ENCODE measurements at regions not wholly inside any gene's neighbourhood (a gene's known extent, or its start where the extent isn't known, plus 50 kb on each side); places are given as distances from the start of the nearest gene placed in this dataset.

DNA sequence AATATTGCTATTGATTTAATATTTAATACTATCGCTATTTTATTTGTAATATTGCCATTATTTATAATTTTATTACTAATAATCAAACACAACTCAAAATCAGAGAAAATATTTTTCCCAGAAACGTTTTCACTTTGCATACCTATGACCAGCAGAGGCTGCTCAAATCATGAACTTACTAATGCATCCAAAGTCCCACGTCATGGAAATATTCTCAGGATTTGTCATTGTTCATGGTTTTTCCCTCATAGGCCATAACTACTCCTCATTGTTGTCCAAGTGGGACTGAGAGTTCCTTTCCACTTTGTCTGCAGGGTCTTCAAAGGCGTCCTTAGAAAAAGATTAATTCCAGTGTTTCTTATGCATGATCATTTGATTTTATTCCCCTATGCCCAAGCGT lies 344.8 kb downstream of the THBS2 start:
- ATAC-seq (no peak), DNase-seq (no peak)
- H3K27ac ChIP-seq, result no peak overlapping the region
- TF ChIP-seq CTCF (IDR thresholded peaks at IDR 0.05), result no peak
- no peak overlapping the region for H3K4me3 ChIP-seq
- intact Hi-C loops (cut with DNase I), result no loop called here
- H3K27me3 ChIP-seq, result no peaks in the 10 kb centered on the region
- H3K4me1 ChIP-seq, result no peaks in the 10 kb centered on the region
- H3K9me3 ChIP-seq, result no peaks in the 10 kb centered on the region
- no peaks in the 10 kb centered on the region for H3K36me3 ChIP-seq

- Histone ChIP-seq H3K27me3 (no peaks in the 10 kb centered on the region), H3K4me1 (no peaks in the 10 kb centered on the region), H3K4me3 (no peak overlapping the region), H3K27ac (no peak overlapping the region), H3K9me3 (no peaks in the 10 kb centered on the region), H3K36me3 (no peaks in the 10 kb centered on the region)
- DNase-seq, result no peak
- TF ChIP-seq CTCF (IDR thresholded peaks at IDR 0.05), result no peak
- no peak for ATAC-seq
- intact Hi-C loops (cut with DNase I), result no loop called here
Observed at GRCh38 chr6:168908166-168908565, 345.5 kb downstream of the THBS2 start.

GRCh38 chr6:168906391-168906790 lies 347.3 kb downstream of the THBS2 start:
- intact Hi-C loops (cut with DNase I), result no loop called here
- TF ChIP-seq CTCF (IDR thresholded peaks at IDR 0.05), result no peak
- no peak overlapping the region for H3K4me3 ChIP-seq
- H3K4me1 ChIP-seq, result no peaks in the 10 kb centered on the region
- H3K9me3 ChIP-seq, result no peaks in the 10 kb centered on the region
- H3K36me3 ChIP-seq, result no peaks in the 10 kb centered on the region
- DNase-seq (no peak), ATAC-seq (no peak)
- H3K27ac ChIP-seq, result no peak overlapping the region
- H3K27me3 ChIP-seq, result no peaks in the 10 kb centered on the region

GRCh38 chr6:168905451-168906090 lies 348.1 kb downstream of the THBS2 start:
- TF ChIP-seq CTCF (IDR thresholded peaks at IDR 0.05), result no peak
- intact Hi-C loops (cut with DNase I), result no loop called here
- ATAC-seq, result no peak
- H3K27me3 ChIP-seq, result no peaks in the 10 kb centered on the region
- no peak for DNase-seq
- H3K9me3 ChIP-seq, result no peaks in the 10 kb centered on the region
- H3K27ac ChIP-seq, result no peak overlapping the region
- no peak overlapping the region for H3K4me3 ChIP-seq
- no peaks in the 10 kb centered on the region for H3K4me1 ChIP-seq
- H3K36me3 ChIP-seq, result no peaks in the 10 kb centered on the region

- no peaks in the 10 kb centered on the region for H3K9me3 ChIP-seq
- no peak for TF ChIP-seq CTCF (IDR thresholded peaks at IDR 0.05)
- intact Hi-C loops (cut with DNase I), result no loop called here
- ATAC-seq (no peak), DNase-seq (no peak)
- no peaks in the 10 kb centered on the region for H3K4me1 ChIP-seq
- H3K4me3 ChIP-seq, result no peak overlapping the region
- no peaks in the 10 kb centered on the region for H3K36me3 ChIP-seq
- H3K27me3 ChIP-seq, result no peaks in the 10 kb centered on the region
- H3K27ac ChIP-seq, result no peak overlapping the region
Observed at GRCh38 chr6:168903613-168904345, 349.9 kb downstream of the THBS2 start.
